Choroid plexus epithelial cell (primary cell): ENCODE measurements at regions not wholly inside any gene's neighbourhood (a gene's known extent, or its start where the extent isn't known, plus 50 kb on each side); places are given as distances from the start of the nearest gene placed in this dataset.
A peak's percentile ranks its signal among the peaks of the same experiment; 100 is the strongest.
"Not testable (repeated sequence)": the region's sequence is repeated elsewhere in the genome, so short reads cannot be mapped to it uniquely, and the experiment has no call there.

Experiments
- DNase-seq: peaks from one replicate; pipeline ENCODE4 v3.0.0-alpha.2; 2010; ENCODE audit warnings: low read depth
- H3K4me3 ChIP-seq: 2 replicates; pipeline ENCODE4 v1.5.1; 2011; ENCODE audit warnings: low read depth, mild to moderate bottlenecking, control low read depth, low read length, moderate library complexity
- CTCF ChIP-seq: conservative IDR thresholded peaks from 2 replicates; pipeline ENCODE4 v1.5.1; 2011; ENCODE audit warnings: low read depth, mild to moderate bottlenecking, control low read depth, inconsistent platforms, low read length, moderate library complexity

GRCh38 chr7:66443946-66444345 is 184.7 kb upstream of the KCTD7 start:
- no peak for DNase-seq
- TF ChIP-seq CTCF, result no peak
- H3K4me3 ChIP-seq, result no peak overlapping the region

- not testable (repeated sequence) for H3K4me3 ChIP-seq, DNase-seq
These were observed 181.7 kb upstream of the KCTD7 start for GRCh38 chr7:66447007-66447406.

- not testable (repeated sequence) for H3K4me3 ChIP-seq, DNase-seq
These were observed 177.9 kb upstream of the KCTD7 start for GRCh38 chr7:66450814-66451213.

- not testable (repeated sequence) for H3K4me3 ChIP-seq, DNase-seq
- TF ChIP-seq CTCF, result peak; percentile 11
These were observed 177.0 kb upstream of the KCTD7 start for GRCh38 chr7:66451713-66452112.

- no peak overlapping the region for H3K4me3 ChIP-seq
- no peak for TF ChIP-seq CTCF
- peak; percentile 47 for DNase-seq
These were observed 176.5 kb upstream of the KCTD7 start for GRCh38 chr7:66452165-66452564.

- DNase-seq, result no peak
- TF ChIP-seq CTCF, result no peak
- H3K4me3 ChIP-seq, result no peak overlapping the region
These were observed 175.3 kb upstream of the KCTD7 start for GRCh38 chr7:66453340-66453739.

- no peak for TF ChIP-seq CTCF
These were observed 174.0 kb upstream of the KCTD7 start for GRCh38 chr7:66454600-66455225.

GRCh38 chr7:66455432-66455831 is 173.2 kb upstream of the KCTD7 start:
- not testable (repeated sequence) for H3K4me3 ChIP-seq, DNase-seq

More at GRCh38 chr7:66454600-66455225, 174.0 kb upstream of the KCTD7 start:
- no peak for DNase-seq
- H3K4me3 ChIP-seq, result no peak overlapping the region

- not testable (repeated sequence) for DNase-seq, H3K4me3 ChIP-seq
These were observed 172.2 kb upstream of the KCTD7 start for GRCh38 chr7:66456431-66456830.

GRCh38 chr7:66458991-66459390 is 169.7 kb upstream of the KCTD7 start:
- not testable (repeated sequence) for H3K4me3 ChIP-seq, DNase-seq

- peak; percentile 21 for DNase-seq
- not testable (repeated sequence) for H3K4me3 ChIP-seq
These were observed 168.8 kb upstream of the KCTD7 start for GRCh38 chr7:66459783-66460413.
